Esophagus muscularis mucosa (tissue), 4 donors: ENCODE measurements at regions not wholly inside any gene's neighbourhood (a gene's known extent, or its start where the extent isn't known, plus 50 kb on each side); places are given as distances from the start of the nearest gene placed in this dataset.

Experiments
- DNase-seq: peaks from one replicate; pipeline ENCODE4 v3.0.0-alpha.2; 2017; ENCODE audit errors: extremely low spot score
- H3K27ac ChIP-seq, 4 donors: fragments of 200-600 bp; sonication (generic); replicated peaks in 1 of 4; 1 replicate in 3 of 4; 2 replicates in 1 of 4; pipeline ENCODE4 v1.5.1; 2016 to 2019; ENCODE audit warnings: mild to moderate bottlenecking in 1 of 4
- H3K27me3 ChIP-seq, 4 donors: fragments of 200-600 bp; sonication (generic); one replicate each; pipeline versions ENCODE4 v1.5.1 to v1.6.0; 2016 to 2019
- H3K36me3 ChIP-seq, 4 donors: fragments of 200-600 bp; sonication (generic); one replicate each; pipeline ENCODE4 v1.5.1; 2016 to 2019
- H3K4me1 ChIP-seq, 4 donors: fragments of 200-600 bp; sonication (generic); one replicate each; pipeline ENCODE4 v1.5.1; 2016 to 2019
- H3K4me3 ChIP-seq, 4 donors: fragments of 200-600 bp; sonication (generic); 1 replicate in 2 of 4; 2 replicates in 2 of 4; pipeline ENCODE4 v1.5.1; 2016 to 2019; ENCODE audit warnings: mild to moderate bottlenecking in 4 of 4, moderate library complexity in 1 of 4
- H3K9me3 ChIP-seq, 4 donors: fragments of 200-600 bp; sonication (generic); 1 replicate in 3 of 4; 2 replicates in 1 of 4; pipeline ENCODE4 v1.5.1; 2016 to 2019
- EP300 ChIP-seq: sonication (generic); formaldehyde crosslinking; IDR thresholded peaks from one replicate; pipeline ENCODE4 v1.6.1; 2017; ENCODE audit warnings: antibody characterized with exemption
- POLR2A ChIP-seq: fragments of 450-650 bp; IDR thresholded peaks from one replicate; pipeline ENCODE4 v1.6.1; 2017; ENCODE audit warnings: antibody characterized with exemption, moderate library complexity, mild to moderate bottlenecking, low read depth
- POLR2AphosphoS5 ChIP-seq, 2 donors: sonication (generic); formaldehyde crosslinking; IDR thresholded peaks; one replicate each; pipeline ENCODE4 v1.6.1; 2017; ENCODE audit warnings: antibody characterized with exemption in 2 of 2
- WGBS: methylation state at CpG from one replicate; pipeline ENCODE4 v1.1.5; 2018; 5-methylcytosine and 5-hydroxymethylcytosine counted together
- intact Hi-C: fragments of 100-400 bp; cut with DNase I; formaldehyde crosslinking; loops from one replicate; pipeline ENCODE4 v1.15.1; 2023
- TF ChIP-seq, protein P1 (sequence below), 3 experiments: fragments of 200-600 bp in 2 of 3; fragments of 450-650 bp in 1 of 3; sonication (generic) in 2 of 3; IDR thresholded peaks; one replicate each; pipeline ENCODE4 v1.5.1; 2017 to 2019; ENCODE audit warnings: antibody characterized with exemption in 3 of 3, mild to moderate bottlenecking in 2 of 3, moderate library complexity in 1 of 3

DNA sequence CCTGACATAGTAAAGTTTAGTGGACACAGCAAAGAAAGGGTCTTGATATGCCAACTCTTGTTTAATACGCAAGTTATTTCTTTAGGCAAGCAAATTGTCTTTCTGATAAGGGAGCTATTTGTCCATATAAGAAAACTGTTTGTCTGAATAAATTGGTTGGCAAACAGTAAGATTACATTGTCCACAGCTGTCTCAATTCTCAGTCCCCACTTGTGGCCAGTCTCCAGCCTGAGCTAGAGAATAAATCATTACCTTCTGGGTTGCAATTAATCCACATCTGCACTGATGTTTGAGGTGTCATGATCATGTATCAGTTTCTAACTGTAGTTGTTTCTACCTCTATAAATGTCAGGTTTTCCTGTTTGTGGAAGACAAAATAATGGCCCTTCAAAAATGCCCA lies 60.0 kb upstream of the TNR start:
- no peaks in the 10 kb centered on the region for H3K4me1 ChIP-seq
- TF ChIP-seq POLR2A = no peak
- no peak for TF ChIP-seq EP300
- no peak for TF ChIP-seq POLR2AphosphoS5 (IDR thresholded peaks at IDR 0.05)
- TF ChIP-seq, protein P1, sequence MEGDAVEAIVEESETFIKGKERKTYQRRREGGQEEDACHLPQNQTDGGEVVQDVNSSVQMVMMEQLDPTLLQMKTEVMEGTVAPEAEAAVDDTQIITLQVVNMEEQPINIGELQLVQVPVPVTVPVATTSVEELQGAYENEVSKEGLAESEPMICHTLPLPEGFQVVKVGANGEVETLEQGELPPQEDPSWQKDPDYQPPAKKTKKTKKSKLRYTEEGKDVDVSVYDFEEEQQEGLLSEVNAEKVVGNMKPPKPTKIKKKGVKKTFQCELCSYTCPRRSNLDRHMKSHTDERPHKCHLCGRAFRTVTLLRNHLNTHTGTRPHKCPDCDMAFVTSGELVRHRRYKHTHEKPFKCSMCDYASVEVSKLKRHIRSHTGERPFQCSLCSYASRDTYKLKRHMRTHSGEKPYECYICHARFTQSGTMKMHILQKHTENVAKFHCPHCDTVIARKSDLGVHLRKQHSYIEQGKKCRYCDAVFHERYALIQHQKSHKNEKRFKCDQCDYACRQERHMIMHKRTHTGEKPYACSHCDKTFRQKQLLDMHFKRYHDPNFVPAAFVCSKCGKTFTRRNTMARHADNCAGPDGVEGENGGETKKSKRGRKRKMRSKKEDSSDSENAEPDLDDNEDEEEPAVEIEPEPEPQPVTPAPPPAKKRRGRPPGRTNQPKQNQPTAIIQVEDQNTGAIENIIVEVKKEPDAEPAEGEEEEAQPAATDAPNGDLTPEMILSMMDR (IDR thresholded peaks at IDR 0.05) = no peak
- no peak overlapping the region for H3K27ac ChIP-seq
- H3K9me3 ChIP-seq = no peaks in the 10 kb centered on the region
- no peak for DNase-seq
- intact Hi-C loops = no loop called here
- 100% methylated on average over 1 of the region's 1 CpG for WGBS
- H3K4me3 ChIP-seq = no peak overlapping the region
- H3K36me3 ChIP-seq = no peaks in the 10 kb centered on the region
- H3K27me3 ChIP-seq = no peaks in the 10 kb centered on the region

- WGBS = 72% methylated on average over 10 of the region's 10 CpGs
- Histone ChIP-seq H3K27ac (no peak overlapping the region), H3K27me3 (no peaks in the 10 kb centered on the region), H3K36me3 (no peaks in the 10 kb centered on the region), H3K9me3 (no peaks in the 10 kb centered on the region), H3K4me1 (no peaks in the 10 kb centered on the region), H3K4me3 (no peak overlapping the region)
- intact Hi-C loops = no loop called here
- no peak for TF ChIP-seq POLR2AphosphoS5 (IDR thresholded peaks at IDR 0.05)
- no peak for TF ChIP-seq POLR2A
- TF ChIP-seq, protein P1 (IDR thresholded peaks at IDR 0.05) = no peak
- TF ChIP-seq EP300 = no peak
- DNase-seq = no peak
These were observed 59.2 kb upstream of the TNR start for GRCh38 chr1:175802407-175803123.

DNA sequence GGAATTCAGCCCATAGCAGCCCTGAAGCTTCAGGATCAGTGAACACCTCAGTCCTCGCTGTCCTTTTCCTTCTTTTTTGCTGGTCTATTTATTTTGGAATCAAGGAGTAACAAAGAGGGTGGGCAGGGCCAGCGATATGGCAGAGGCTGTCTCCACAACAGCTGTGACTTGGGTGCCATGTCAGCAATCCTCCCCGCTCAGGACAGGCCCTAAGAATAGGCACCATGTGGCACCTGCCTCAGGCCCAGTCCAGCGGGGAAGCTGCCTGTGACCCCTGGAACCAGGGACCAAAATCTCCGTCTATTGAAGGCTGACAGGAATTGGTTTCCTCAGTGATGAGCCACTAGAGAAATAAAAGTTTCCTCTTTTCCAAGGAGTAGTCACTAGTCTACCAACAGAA lies 58.6 kb upstream of the TNR start:
- DNase-seq = no peak
- 68% methylated on average over 4 of the region's 5 CpGs for WGBS
- H3K4me1 ChIP-seq = no peaks in the 10 kb centered on the region
- no peak for TF ChIP-seq EP300
- no peak for TF ChIP-seq POLR2A
- TF ChIP-seq POLR2AphosphoS5 (IDR thresholded peaks at IDR 0.05) = no peak
- TF ChIP-seq, protein P1 (IDR thresholded peaks at IDR 0.05) = no peak
- no peak overlapping the region for H3K4me3 ChIP-seq
- no peaks in the 10 kb centered on the region for H3K9me3 ChIP-seq
- H3K27me3 ChIP-seq = no peaks in the 10 kb centered on the region
- H3K36me3 ChIP-seq = no peaks in the 10 kb centered on the region
- no peak overlapping the region for H3K27ac ChIP-seq
- intact Hi-C loops = no loop called here

DNA sequence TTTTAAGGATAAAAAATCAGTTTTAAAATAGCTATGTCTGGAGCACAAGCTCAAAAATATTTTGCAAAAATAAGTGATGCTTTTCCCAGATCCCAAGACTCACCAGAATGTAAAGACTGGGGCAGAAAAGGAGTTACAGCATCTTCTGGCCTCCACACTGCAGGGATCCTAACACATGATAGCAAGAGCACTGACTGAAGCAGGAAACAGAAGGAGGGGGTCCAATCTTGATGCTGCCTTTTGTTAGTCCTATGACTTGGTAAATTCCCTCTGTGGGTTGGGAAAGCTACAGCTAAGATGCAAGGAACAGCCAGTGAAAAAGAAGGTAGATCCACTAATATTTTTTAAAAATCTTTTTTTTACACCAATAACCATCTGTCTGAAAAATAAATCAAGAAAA lies 54.2 kb upstream of the TNR start:
- Histone ChIP-seq H3K27ac (no peak overlapping the region), H3K4me3 (no peak overlapping the region), H3K27me3 (no peaks in the 10 kb centered on the region), H3K4me1 (peaks cover 0 to 3% (median 0%) of the 10 kb centered on the region in 4 donors), H3K9me3 (no peaks in the 10 kb centered on the region), H3K36me3 (no peaks in the 10 kb centered on the region)
- TF ChIP-seq POLR2A (no peak), EP300 (no peak), POLR2AphosphoS5 (IDR thresholded peaks at IDR 0.05) (no peak)
- TF ChIP-seq, protein P1 (IDR thresholded peaks at IDR 0.05) = no peak
- no peak for DNase-seq
- intact Hi-C loops = no loop called here

DNA sequence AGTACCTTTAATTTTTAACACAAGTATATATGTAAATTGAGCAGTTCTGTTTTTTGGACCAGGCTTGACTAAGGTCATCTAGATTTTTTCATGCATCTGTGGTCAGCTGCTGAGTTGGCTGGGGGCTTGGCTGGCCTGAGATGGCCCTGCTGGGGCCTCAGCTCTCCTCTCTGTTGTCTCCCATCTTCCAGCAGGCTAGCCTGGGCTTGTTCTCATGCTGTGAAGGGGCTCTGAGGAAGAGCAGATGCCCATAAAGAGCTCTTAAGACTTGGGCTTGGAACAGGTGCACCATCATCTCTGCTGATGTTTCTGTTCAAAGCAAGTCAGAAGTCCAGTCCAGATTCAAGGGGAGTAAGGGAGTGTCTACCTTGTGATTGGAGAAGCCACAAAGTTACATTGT lies 51.2 kb upstream of the TNR start:
- H3K9me3 ChIP-seq = no peaks in the 10 kb centered on the region
- H3K4me1 ChIP-seq = peaks cover 0 to 3% (median 0%) of the 10 kb centered on the region in 4 donors
- no peaks in the 10 kb centered on the region for H3K36me3 ChIP-seq
- no peaks in the 10 kb centered on the region for H3K27me3 ChIP-seq
- DNase-seq = no peak
- TF ChIP-seq, protein P1 (IDR thresholded peaks at IDR 0.05) = no peak
- TF ChIP-seq POLR2A = no peak
- no peak for TF ChIP-seq EP300
- no peak for TF ChIP-seq POLR2AphosphoS5 (IDR thresholded peaks at IDR 0.05)
- intact Hi-C loops = no loop called here
- no peak overlapping the region for H3K27ac ChIP-seq
- H3K4me3 ChIP-seq = no peak overlapping the region
